Activated gamma-delta T cell treated with Interleukin-2 at 50 U/mL for 16 hours (primary cell): ENCODE measurements at regions not wholly inside any gene's neighbourhood (a gene's known extent, or its start where the extent isn't known, plus 50 kb on each side); places are given as distances from the start of the nearest gene placed in this dataset.

Source experiments
- DNase-seq: peaks from one replicate; pipeline ENCODE4 v3.0.0-alpha.2; 2020

- DNase-seq = no peak
Measured at GRCh38 chr9:81480828-81481604, 208.3 kb downstream of the TLE1 start.

DNA sequence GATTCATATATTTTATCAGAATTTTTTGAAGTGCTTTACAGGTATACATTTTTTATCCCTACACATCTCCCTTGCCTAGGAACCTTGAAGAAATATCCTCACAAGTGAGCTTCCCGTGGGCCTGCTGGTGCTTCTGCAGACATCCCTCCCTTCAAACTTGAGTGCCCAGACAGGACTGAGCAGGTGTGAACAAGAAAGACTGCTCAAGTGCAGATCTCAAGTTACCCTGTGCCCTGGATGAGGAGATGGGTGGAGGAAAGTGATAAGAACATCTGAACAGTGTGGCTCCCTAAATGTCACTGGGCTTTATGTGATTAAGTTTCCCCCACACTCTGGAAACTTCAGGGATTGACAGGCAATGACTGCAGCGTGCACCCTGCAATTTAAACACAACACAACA lies 209.8 kb downstream of the TLE1 start:
- DNase-seq = no peak

- no peak for DNase-seq
Measured at GRCh38 chr9:81477669-81478068, 211.7 kb downstream of the TLE1 start.

GRCh38 chr9:81476813-81477490 lies 212.4 kb downstream of the TLE1 start:
- no peak for DNase-seq

DNA sequence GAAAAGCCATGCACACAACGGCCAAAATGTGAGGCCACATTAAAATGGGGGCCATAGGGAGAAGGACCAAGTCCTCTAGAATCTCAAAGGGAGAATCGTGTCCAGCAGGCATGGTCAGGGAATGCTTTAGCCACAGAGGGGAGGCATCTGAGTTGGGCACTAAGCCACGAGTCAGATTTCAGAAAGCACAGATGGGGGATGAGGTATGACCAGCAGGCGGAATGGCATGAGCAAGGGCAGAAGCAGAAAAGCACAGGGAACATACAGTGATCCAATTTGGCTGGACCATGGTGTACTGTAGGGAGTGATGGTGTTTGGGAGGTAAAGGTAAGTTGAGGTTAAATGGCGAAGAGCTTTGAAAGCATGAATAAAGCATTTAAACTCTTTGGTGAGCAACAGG lies 214.6 kb downstream of the TLE1 start:
- no peak for DNase-seq

- DNase-seq = no peak
Measured at GRCh38 chr9:81474125-81474524, 215.2 kb downstream of the TLE1 start.

GRCh38 chr9:81473708-81474107 lies 215.6 kb downstream of the TLE1 start:
- no peak for DNase-seq

DNA sequence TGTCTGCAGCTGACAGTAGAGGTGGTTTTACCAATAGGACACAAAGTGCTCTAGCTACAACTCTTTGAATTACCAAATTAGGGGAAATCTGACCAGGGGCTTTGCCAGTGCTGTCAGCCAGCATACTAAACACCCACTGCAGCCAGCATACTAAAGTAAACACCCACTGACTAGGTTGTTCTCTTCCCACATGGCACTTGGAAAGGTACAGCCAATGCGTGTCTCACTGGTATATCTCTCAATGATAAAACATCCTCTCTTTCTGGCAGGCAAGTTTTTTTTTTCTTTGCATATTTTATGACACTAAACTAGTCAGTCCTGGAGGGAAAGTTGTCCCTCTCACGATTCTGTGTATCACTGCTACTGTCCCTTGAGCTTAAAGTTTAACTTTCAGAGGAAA lies 216.1 kb downstream of the TLE1 start:
- DNase-seq = no peak

GRCh38 chr9:81472701-81473100 lies 216.6 kb downstream of the TLE1 start:
- DNase-seq = no peak

DNA sequence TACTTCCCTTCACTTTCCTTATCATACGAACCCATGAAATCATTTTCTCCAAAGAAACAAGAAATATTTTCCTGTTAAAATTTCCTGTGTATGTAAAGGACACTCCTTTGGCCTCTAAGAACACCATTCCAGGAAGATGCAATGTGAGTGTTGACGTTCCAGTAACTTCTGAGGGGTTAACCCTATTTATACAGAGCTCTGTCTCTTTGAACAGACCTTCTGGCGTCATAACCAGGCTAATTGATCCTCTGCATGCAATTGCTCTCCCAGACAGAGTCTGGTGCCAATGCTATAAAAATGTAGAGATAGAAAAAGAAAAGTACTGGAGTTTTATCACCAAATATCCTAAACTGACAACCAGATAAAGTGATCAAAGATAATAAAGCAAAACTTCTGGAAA lies 218.5 kb downstream of the TLE1 start:
- DNase-seq = no peak

- no peak for DNase-seq
Measured at GRCh38 chr9:81468084-81468595, 221.2 kb downstream of the TLE1 start.

DNA sequence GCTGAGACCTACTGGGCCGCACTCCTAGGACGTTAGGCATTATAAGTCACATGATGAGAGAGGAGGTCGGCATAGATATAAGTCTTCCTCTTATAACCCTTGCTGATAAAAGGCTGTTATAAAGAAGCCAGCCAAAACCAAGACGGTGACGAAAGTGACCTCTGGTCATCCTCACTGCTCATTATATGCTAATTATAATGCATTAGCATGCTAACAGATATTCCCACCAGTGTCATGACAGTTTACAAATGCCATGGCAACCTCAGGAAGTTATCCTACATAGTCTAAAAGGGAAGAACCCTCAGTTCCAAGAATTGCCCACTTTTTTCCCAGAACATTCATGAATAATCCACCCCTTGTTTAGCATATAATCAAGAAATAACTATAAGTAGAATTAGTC lies 222.4 kb downstream of the TLE1 start:
- DNase-seq = no peak

- DNase-seq = no peak
Measured at GRCh38 chr9:81465468-81466011, 223.8 kb downstream of the TLE1 start.

DNA sequence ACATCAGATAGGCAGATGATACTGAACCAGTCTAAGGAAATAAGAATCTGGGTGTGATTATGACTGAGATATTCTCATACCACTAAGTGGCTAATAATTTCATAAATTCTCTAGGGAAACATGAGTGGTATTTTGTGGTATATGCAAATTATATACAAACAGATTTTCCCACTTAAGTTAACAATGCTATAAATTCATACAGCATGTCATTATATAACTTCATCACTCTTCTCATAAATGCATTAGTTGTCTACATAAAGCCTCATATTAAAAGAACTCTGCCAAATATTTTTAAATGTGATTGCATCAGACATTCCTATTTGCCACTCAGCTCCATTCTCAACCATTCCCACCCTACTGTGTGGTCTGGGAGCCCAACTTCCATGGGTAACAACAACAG lies 226.5 kb downstream of the TLE1 start:
- no peak for DNase-seq

- no peak for DNase-seq
Measured at GRCh38 chr9:81461196-81461595, 228.2 kb downstream of the TLE1 start.

GRCh38 chr9:81460693-81461092 lies 228.7 kb downstream of the TLE1 start:
- DNase-seq = no peak

DNA sequence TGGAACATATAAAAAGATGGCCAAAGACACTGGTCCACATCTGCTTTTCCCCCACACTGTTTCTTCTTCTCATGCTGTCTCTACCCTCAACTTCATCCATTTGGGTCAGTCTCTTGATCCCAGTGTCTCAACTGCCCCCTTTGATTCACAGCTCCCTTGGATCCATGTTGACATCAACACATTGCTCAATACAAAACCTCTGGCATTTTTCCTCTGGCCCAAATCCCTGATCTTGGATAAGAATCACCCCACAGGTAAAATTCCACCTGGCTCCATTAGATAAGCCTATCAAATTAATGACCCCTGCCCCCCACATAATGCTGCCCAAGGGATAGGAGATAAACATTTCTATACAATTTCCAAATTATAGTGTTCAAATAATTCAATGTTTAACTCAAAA lies 229.8 kb downstream of the TLE1 start:
- DNase-seq = no peak

- DNase-seq = no peak
Measured at GRCh38 chr9:81456431-81457006, 232.8 kb downstream of the TLE1 start.

DNA sequence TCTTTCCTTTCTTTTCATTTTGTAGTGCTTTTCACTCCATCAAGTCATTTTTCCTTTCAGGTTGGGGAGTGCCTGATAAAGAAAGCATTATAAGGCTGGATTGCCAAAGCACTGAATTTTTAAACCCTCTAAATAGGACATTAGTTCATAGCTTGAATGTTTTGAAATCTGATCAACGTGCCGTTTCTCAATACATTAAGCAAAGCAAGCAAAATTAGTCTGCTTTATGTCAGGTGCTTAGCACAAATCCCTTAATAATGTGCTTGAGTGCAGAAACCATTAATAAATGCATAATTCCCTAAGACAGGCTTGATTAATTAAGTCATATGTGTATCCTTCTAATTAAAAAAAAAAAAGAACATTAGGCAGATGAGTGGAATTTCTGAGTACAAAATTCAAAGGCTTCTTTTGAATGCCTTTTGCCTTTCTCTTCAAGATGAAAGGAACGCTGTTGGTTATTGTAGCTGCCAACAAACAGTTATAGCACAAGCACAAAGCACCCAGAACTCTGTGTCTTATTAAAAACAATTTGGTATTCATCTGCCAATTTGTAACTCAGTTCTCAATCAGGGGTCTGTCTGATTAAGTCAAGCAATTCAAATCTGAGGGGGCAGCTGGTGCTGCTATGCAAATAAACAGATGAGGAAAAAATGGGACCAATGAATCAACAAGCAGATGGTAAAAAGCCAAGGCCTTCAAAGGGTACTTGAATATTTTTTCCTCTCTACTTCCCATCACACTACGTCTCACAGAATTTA lies 233.7 kb downstream of the TLE1 start:
- DNase-seq = no peak

DNA sequence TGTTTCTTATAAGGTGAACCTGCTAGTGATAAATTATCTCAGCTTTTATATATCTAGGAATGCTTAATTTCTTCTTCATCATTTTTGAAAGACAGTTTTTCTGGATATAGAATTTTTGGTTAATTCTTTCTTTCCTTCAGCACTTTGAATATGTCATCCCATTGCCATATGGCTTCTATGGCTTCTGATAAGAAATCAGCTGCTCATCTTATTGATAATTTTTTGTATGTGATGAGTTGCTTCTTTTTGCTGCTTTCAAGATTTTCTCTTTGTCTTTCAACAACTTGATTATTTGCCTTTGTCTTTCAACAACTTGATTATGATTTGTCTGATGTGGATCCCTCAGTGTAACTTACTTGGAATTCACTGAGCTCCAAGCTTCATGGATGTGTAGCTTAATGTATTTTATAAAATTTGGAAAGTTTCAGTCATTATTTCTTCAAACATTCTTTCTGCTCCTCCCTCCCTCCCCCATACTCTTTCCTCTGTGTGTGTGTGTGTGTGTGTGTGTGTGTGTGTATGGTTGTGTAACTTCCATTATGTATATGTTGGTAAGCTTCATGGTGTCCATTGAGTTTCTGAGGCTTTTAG lies 243.9 kb downstream of the TLE1 start:
- no peak for DNase-seq

DNA sequence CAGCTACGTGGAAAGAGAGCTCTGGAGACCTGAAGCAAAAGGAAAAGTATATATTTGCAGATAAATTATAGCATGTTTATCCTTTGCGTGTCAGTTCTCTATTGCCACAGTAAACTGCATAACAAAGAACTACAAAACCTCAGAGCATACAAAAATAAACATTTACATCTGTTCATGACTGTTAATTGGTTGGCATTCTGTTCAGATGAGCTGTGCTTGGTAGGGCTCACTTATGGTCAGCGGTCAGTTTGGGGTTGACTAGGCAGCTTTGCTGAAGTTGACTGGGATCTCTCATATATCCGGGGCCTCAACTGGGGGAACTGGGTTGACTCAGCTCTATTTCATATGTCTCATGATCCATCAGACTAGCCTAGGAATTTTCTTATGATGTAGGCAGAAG lies 257.7 kb downstream of the TLE1 start:
- DNase-seq = no peak

GRCh38 chr9:81430727-81431126 lies 258.6 kb downstream of the TLE1 start:
- DNase-seq = no peak

- DNase-seq = no peak
Measured at GRCh38 chr9:81427870-81428269, 261.5 kb downstream of the TLE1 start.
